ENCODE measurements at regions not wholly inside any gene's neighbourhood (a gene's known extent, or its start where the extent isn't known, plus 50 kb on each side); places are given as distances from the start of the nearest gene placed in this dataset.
"Not testable (repeated sequence)": the region's sequence is repeated elsewhere in the genome, so short reads cannot be mapped to it uniquely, and the experiment has no call there.

GRCh38 chr4:189667386-189667785 lies 273.3 kb upstream of the FRG1 start:
- not testable (repeated sequence) for DNase-seq (ENCODE audit: low read depth)

GRCh38 chr4:189697675-189698245 lies 242.9 kb upstream of the FRG1 start:
- DNase-seq (ENCODE audit: low read depth) = not testable (repeated sequence)

GRCh38 chr4:189703000-189703399 lies 237.7 kb upstream of the FRG1 start:
- not testable (repeated sequence) for DNase-seq (ENCODE audit: low read depth)

GRCh38 chr4:189706821-189707220 lies 233.9 kb upstream of the FRG1 start:
- not testable (repeated sequence) for DNase-seq (ENCODE audit: low read depth)

GRCh38 chr4:189707227-189707626 lies 233.4 kb upstream of the FRG1 start:
- not testable (repeated sequence) for DNase-seq (ENCODE audit: low read depth)

- not testable (repeated sequence) for DNase-seq (ENCODE audit: low read depth)
Measured at GRCh38 chr4:189711956-189712355, 228.7 kb upstream of the FRG1 start.

GRCh38 chr4:189721016-189721993 lies 219.4 kb upstream of the FRG1 start:
- DNase-seq (ENCODE audit: low read depth) = not testable (repeated sequence)

GRCh38 chr4:189722324-189723003 lies 218.2 kb upstream of the FRG1 start:
- not testable (repeated sequence) for DNase-seq (ENCODE audit: low read depth)

GRCh38 chr4:189727982-189728638 lies 212.6 kb upstream of the FRG1 start:
- not testable (repeated sequence) for DNase-seq (ENCODE audit: low read depth)

- DNase-seq (ENCODE audit: low read depth) = not testable (repeated sequence)
Measured at GRCh38 chr4:189731989-189732388, 208.7 kb upstream of the FRG1 start.

- DNase-seq (ENCODE audit: low read depth) = not testable (repeated sequence)
Measured at GRCh38 chr4:189733507-189733906, 207.2 kb upstream of the FRG1 start.

GRCh38 chr4:189734648-189735267 lies 205.9 kb upstream of the FRG1 start:
- not testable (repeated sequence) for DNase-seq (ENCODE audit: low read depth)

GRCh38 chr4:189736656-189737055 lies 204.0 kb upstream of the FRG1 start:
- not testable (repeated sequence) for DNase-seq (ENCODE audit: low read depth)

- DNase-seq (ENCODE audit: low read depth) = not testable (repeated sequence)
Measured at GRCh38 chr4:189740118-189740517, 200.6 kb upstream of the FRG1 start.

GRCh38 chr4:189740873-189741272 lies 199.8 kb upstream of the FRG1 start:
- no peak for DNase-seq (ENCODE audit: low read depth)

- not testable (repeated sequence) for DNase-seq (ENCODE audit: low read depth)
Measured at GRCh38 chr4:189753092-189753491, 187.6 kb upstream of the FRG1 start.

GRCh38 chr4:189763583-189763982 lies 177.1 kb upstream of the FRG1 start:
- DNase-seq (ENCODE audit: low read depth) = no peak

GRCh38 chr4:189765301-189765700 lies 175.4 kb upstream of the FRG1 start:
- DNase-seq (ENCODE audit: low read depth) = no peak

GRCh38 chr4:189765736-189766135 lies 174.9 kb upstream of the FRG1 start:
- DNase-seq (ENCODE audit: low read depth) = no peak

- no peak for DNase-seq (ENCODE audit: low read depth)
Measured at GRCh38 chr4:189767941-189768340, 172.7 kb upstream of the FRG1 start.

- DNase-seq (ENCODE audit: low read depth) = no peak
Measured at GRCh38 chr4:189769131-189769530, 171.5 kb upstream of the FRG1 start.

Data from activated T-cell treated with anti-CD3 and anti-CD28 coated beads for 1 hour (primary cell).